Neural cell (in vitro differentiated cells): ENCODE measurements at regions not wholly inside any gene's neighbourhood (a gene's known extent, or its start where the extent isn't known, plus 50 kb on each side); places are given as distances from the start of the nearest gene placed in this dataset.

Experiments used
- H2AFZ ChIP-seq: fragments of 200-600, 300-800 bp; sonication (generic), shearing (Covaris generic); 2 replicates; pipeline ENCODE4 v1.6.0; 2014; ENCODE audit warnings: low read depth, mild to moderate bottlenecking, antibody characterized with exemption, low read length, moderate library complexity
- H3F3A ChIP-seq: fragments of 200-600 bp; shearing (Covaris generic); 2 replicates; pipeline ENCODE4 v1.6.1; 2016; ENCODE audit warnings: mild to moderate bottlenecking, moderate library complexity, mixed read lengths, antibody characterized with exemption, low read length; ENCODE audit not compliant: insufficient read depth, poor library complexity, severe bottlenecking
- H3K27ac ChIP-seq: fragments of 200-600, 300-800 bp; sonication (generic), shearing (Covaris generic); 2 replicates; pipeline ENCODE4 v1.5.1; 2014; ENCODE audit warnings: mild to moderate bottlenecking, low read length, moderate library complexity
- H3K27me3 ChIP-seq: fragments of 300-800, 200-600 bp; sonication (generic), shearing (Covaris generic); 2 replicates; pipeline ENCODE4 v1.6.0; 2014; ENCODE audit warnings: mild to moderate bottlenecking, low read depth, low read length, moderate library complexity; ENCODE audit not compliant: insufficient read depth
- H3K36me3 ChIP-seq: fragments of 300-800, 200-600 bp; sonication (generic), shearing (Covaris generic); 2 replicates; pipeline ENCODE4 v1.5.1; 2014; ENCODE audit warnings: mild to moderate bottlenecking, antibody characterized with exemption, low read length, moderate library complexity; ENCODE audit not compliant: insufficient read depth
- H3K4me2 ChIP-seq: fragments of 300-800, 200-600 bp; sonication (generic), shearing (Covaris generic); 2 replicates; pipeline ENCODE4 v1.6.0; 2014; ENCODE audit warnings: mild to moderate bottlenecking, low read length
- H3K4me3 ChIP-seq: fragments of 300-800, 200-600 bp; sonication (generic), shearing (Covaris generic); 2 replicates; pipeline ENCODE4 v1.5.1; 2014; ENCODE audit warnings: mild to moderate bottlenecking, low read length, moderate library complexity
- H3K79me2 ChIP-seq: fragments of 200-600 bp; shearing (Covaris generic); replicated peaks from 2 replicates; pipeline ENCODE4 v1.6.0; 2014; ENCODE audit warnings: mild to moderate bottlenecking, low read length, moderate library complexity; ENCODE audit not compliant: insufficient read depth
- H3K9ac ChIP-seq: fragments of 300-800, 200-600 bp; sonication (generic), shearing (Covaris generic); 2 replicates; pipeline ENCODE4 v1.6.1; 2016; ENCODE audit warnings: mild to moderate bottlenecking, low read length, mixed read lengths
- H3K9me2 ChIP-seq: fragments of 200-600 bp; shearing (Covaris generic); 2 replicates; pipeline ENCODE4 v1.6.1; 2016; ENCODE audit warnings: mild to moderate bottlenecking, low read length, mixed read lengths; ENCODE audit not compliant: insufficient read depth
- H3K9me3 ChIP-seq: fragments of 200-600, 300-800 bp; sonication (generic), shearing (Covaris generic); 2 replicates; pipeline ENCODE4 v1.6.1; 2016; ENCODE audit warnings: mild to moderate bottlenecking, mixed run types, low read length, moderate library complexity, mixed read lengths
- H4K20me1 ChIP-seq: fragments of 200-600 bp; shearing (Covaris generic); 2 replicates; pipeline ENCODE4 v1.6.1; 2016; ENCODE audit warnings: mild to moderate bottlenecking, mixed run types; ENCODE audit not compliant: insufficient read depth
- EP300 ChIP-seq: fragments of 450-650 bp; conservative IDR thresholded peaks from 2 replicates; pipeline ENCODE4 v1.6.1; 2014; ENCODE audit warnings: antibody characterized with exemption, mild to moderate bottlenecking, moderate library complexity; ENCODE audit not compliant: poor library complexity, severe bottlenecking
- EZH2 ChIP-seq: fragments of 200-600, 300-800 bp; shearing (Covaris generic), sonication (generic); IDR thresholded peaks from 2 replicates; pipeline ENCODE4 v1.6.1; 2014; ENCODE audit warnings: antibody characterized with exemption, low read length, borderline replicate concordance, mild to moderate bottlenecking; ENCODE audit not compliant: insufficient read depth, poor library complexity, severe bottlenecking
- MXI1 ChIP-seq: fragments of 450-650 bp; conservative IDR thresholded peaks from 2 replicates; pipeline ENCODE4 v1.6.1; 2014; ENCODE audit warnings: antibody characterized with exemption, mild to moderate bottlenecking; ENCODE audit not compliant: poor library complexity, severe bottlenecking
- POLR2AphosphoS5 ChIP-seq: IDR thresholded peaks from 2 replicates; pipeline ENCODE4 v1.6.1; 2012
- RAD21 ChIP-seq: fragments of 450-650 bp; conservative IDR thresholded peaks from 2 replicates; pipeline ENCODE4 v1.6.1; 2014; ENCODE audit warnings: antibody characterized with exemption, mild to moderate bottlenecking, moderate library complexity
- REST ChIP-seq: IDR thresholded peaks from 2 replicates; pipeline ENCODE4 v1.6.1; 2012; ENCODE audit warnings: borderline replicate concordance
- SMC3 ChIP-seq: fragments of 450-650 bp; conservative IDR thresholded peaks from 2 replicates; pipeline ENCODE4 v1.6.1; 2014; ENCODE audit warnings: antibody characterized with exemption, mild to moderate bottlenecking, moderate library complexity; ENCODE audit not compliant: poor library complexity
- TAF1 ChIP-seq: IDR thresholded peaks from 2 replicates; pipeline ENCODE4 v1.6.1; 2012; ENCODE audit warnings: low read depth
- TF ChIP-seq, protein P1 (sequence below): fragments of 450-650 bp; IDR thresholded peaks from 2 replicates; pipeline ENCODE4 v1.5.1; 2014; ENCODE audit warnings: antibody characterized with exemption, mild to moderate bottlenecking, moderate library complexity; ENCODE audit not compliant: poor library complexity, severe bottlenecking

DNA sequence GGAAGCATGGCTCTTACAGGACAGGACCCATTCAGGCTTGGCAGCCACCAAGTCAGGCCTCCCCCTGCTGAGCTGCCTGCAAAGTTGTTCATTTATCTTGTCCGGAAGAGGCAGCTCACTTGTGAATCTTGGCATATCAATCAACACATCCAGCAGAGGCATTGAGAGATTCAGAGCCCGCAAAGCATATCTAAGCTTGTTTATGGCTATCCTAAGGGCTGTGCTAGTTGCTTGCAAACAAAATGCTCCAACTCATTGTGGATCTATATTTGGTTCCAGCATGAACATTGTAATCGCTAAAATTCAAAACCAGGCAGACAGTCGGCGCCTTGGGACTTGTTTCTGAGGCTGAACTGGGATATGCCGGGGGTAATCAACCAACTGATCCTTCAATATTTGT is 106.1 kb downstream of the UNC5CL start:
- Histone ChIP-seq H3K27me3 (no peaks in the 10 kb centered on the region), H3K27ac (no peak overlapping the region), H3K4me2 (no peak overlapping the region), H4K20me1 (no peaks in the 10 kb centered on the region), H3K79me2 (no peaks in the 10 kb centered on the region), H3K9me2 (no peaks in the 10 kb centered on the region), H2AFZ (no peak overlapping the region), H3K36me3 (no peaks in the 10 kb centered on the region), H3K4me3 (no peak overlapping the region), H3F3A (no peaks in the 10 kb centered on the region), H3K9ac (no peak overlapping the region), H3K9me3 (no peaks in the 10 kb centered on the region)
- TF ChIP-seq, protein P1, sequence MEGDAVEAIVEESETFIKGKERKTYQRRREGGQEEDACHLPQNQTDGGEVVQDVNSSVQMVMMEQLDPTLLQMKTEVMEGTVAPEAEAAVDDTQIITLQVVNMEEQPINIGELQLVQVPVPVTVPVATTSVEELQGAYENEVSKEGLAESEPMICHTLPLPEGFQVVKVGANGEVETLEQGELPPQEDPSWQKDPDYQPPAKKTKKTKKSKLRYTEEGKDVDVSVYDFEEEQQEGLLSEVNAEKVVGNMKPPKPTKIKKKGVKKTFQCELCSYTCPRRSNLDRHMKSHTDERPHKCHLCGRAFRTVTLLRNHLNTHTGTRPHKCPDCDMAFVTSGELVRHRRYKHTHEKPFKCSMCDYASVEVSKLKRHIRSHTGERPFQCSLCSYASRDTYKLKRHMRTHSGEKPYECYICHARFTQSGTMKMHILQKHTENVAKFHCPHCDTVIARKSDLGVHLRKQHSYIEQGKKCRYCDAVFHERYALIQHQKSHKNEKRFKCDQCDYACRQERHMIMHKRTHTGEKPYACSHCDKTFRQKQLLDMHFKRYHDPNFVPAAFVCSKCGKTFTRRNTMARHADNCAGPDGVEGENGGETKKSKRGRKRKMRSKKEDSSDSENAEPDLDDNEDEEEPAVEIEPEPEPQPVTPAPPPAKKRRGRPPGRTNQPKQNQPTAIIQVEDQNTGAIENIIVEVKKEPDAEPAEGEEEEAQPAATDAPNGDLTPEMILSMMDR = no peak
- TF ChIP-seq MXI1 = no peak
- no peak for TF ChIP-seq EP300
- TF ChIP-seq POLR2AphosphoS5 = no peak
- no peak for TF ChIP-seq REST
- TF ChIP-seq SMC3 = no peak
- TF ChIP-seq TAF1 = no peak
- no peak for TF ChIP-seq EZH2

GRCh38 chr6:40932366-40932765 is 106.7 kb downstream of the UNC5CL start:
- no peak overlapping the region for H3K27ac ChIP-seq
- no peak for TF ChIP-seq REST
- no peak for TF ChIP-seq EZH2
- TF ChIP-seq SMC3 = no peak
- TF ChIP-seq MXI1 = no peak
- no peak for TF ChIP-seq RAD21
- TF ChIP-seq POLR2AphosphoS5 = no peak
- TF ChIP-seq, protein P1 = no peak
- no peak for TF ChIP-seq TAF1
- no peak for TF ChIP-seq EP300
- no peaks in the 10 kb centered on the region for H3K36me3 ChIP-seq
- H3K4me3 ChIP-seq = no peak overlapping the region
- no peak overlapping the region for H2AFZ ChIP-seq
- H3K9me2 ChIP-seq = no peaks in the 10 kb centered on the region
- no peaks in the 10 kb centered on the region for H3K27me3 ChIP-seq
- H3K79me2 ChIP-seq = no peaks in the 10 kb centered on the region
- H3K4me2 ChIP-seq = no peak overlapping the region
- H3K9ac ChIP-seq = no peak overlapping the region
- H3F3A ChIP-seq = no peaks in the 10 kb centered on the region
- no peaks in the 10 kb centered on the region for H3K9me3 ChIP-seq
- no peaks in the 10 kb centered on the region for H4K20me1 ChIP-seq
